Effector CD8-positive, alpha-beta T cell (primary cell): ENCODE measurements at regions not wholly inside any gene's neighbourhood (a gene's known extent, or its start where the extent isn't known, plus 50 kb on each side); places are given as distances from the start of the nearest gene placed in this dataset.
"Not testable (repeated sequence)": the region's sequence is repeated elsewhere in the genome, so short reads cannot be mapped to it uniquely, and the experiment has no call there.

Source experiments
- DNase-seq: peaks from one replicate; lab custom pipeline; 2025; lab: John Stamatoyannopoulos, UW

- DNase-seq = no peak
Measured at GRCh38 chr1:18561967-18562366, 68.7 kb upstream of the PAX7 start.

- no peak for DNase-seq
Measured at GRCh38 chr1:18564676-18565075, 66.0 kb upstream of the PAX7 start.

- no peak for DNase-seq
Measured at GRCh38 chr1:18565321-18565720, 65.3 kb upstream of the PAX7 start.

- no peak for DNase-seq
Measured at GRCh38 chr1:18568489-18568888, 62.2 kb upstream of the PAX7 start.

- no peak for DNase-seq
Measured at GRCh38 chr1:18569251-18569650, 61.4 kb upstream of the PAX7 start.

- DNase-seq = no peak
Measured at GRCh38 chr1:18569811-18570545, 60.7 kb upstream of the PAX7 start.

GRCh38 chr1:18571275-18571674, 59.4 kb upstream of the PAX7 start:
- no peak for DNase-seq

GRCh38 chr1:18572022-18572880, 58.4 kb upstream of the PAX7 start:
- DNase-seq = no peak

GRCh38 chr1:18573170-18573569, 57.5 kb upstream of the PAX7 start:
- DNase-seq = no peak

- DNase-seq = no peak
Measured at GRCh38 chr1:18574754-18575153, 55.9 kb upstream of the PAX7 start.

- peak; percentile 19 for DNase-seq
Measured at GRCh38 chr1:18575620-18576019, 55.0 kb upstream of the PAX7 start.

GRCh38 chr1:18578271-18578670, 52.4 kb upstream of the PAX7 start:
- no peak for DNase-seq

GRCh38 chr1:18579267-18579666, 51.4 kb upstream of the PAX7 start:
- not testable (repeated sequence) for DNase-seq

- no peak for DNase-seq
Measured at GRCh38 chr1:18580047-18580446, 50.6 kb upstream of the PAX7 start.

GRCh38 chr1:18580691-18581419, 49.8 kb upstream of the PAX7 start:
- no peak for DNase-seq
